ENCODE measurements at regions not wholly inside any gene's neighbourhood (a gene's known extent, or its start where the extent isn't known, plus 50 kb on each side); places are given as distances from the start of the nearest gene placed in this dataset.

GRCh38 chr1:181169281-181169865, 80.9 kb downstream of the IER5 start:
- H3K4me2 ChIP-seq (ENCODE audit: low read depth, low read length): no peak overlapping the region
- no peak for FAIRE-seq
- peaks cover 22% of the 10 kb centered on the region for H3K9me3 ChIP-seq (ENCODE audit: low read length)
- no peaks in the 10 kb centered on the region for H3K36me3 ChIP-seq (replicated peaks in 1 of 2; ENCODE audit: control insufficient read depth in 1 of 2, insufficient read depth in 2 of 2, low read length in 2 of 2)
- intact Hi-C loops (cut with micrococcal nuclease; ENCODE audit: unreplicated experiment) (no loop called here), in situ Hi-C loops (cut with HindIII; ENCODE audit: extremely low pct_ligation_motif_present, low pct_unique_long_range_greater_than_20kb) (no loop called here)
- TF ChIP-seq SMAD3 (CRISPR knock-in tag; IDR thresholded peaks at IDR 0.05): no peak
- TF ChIP-seq, protein P1, sequence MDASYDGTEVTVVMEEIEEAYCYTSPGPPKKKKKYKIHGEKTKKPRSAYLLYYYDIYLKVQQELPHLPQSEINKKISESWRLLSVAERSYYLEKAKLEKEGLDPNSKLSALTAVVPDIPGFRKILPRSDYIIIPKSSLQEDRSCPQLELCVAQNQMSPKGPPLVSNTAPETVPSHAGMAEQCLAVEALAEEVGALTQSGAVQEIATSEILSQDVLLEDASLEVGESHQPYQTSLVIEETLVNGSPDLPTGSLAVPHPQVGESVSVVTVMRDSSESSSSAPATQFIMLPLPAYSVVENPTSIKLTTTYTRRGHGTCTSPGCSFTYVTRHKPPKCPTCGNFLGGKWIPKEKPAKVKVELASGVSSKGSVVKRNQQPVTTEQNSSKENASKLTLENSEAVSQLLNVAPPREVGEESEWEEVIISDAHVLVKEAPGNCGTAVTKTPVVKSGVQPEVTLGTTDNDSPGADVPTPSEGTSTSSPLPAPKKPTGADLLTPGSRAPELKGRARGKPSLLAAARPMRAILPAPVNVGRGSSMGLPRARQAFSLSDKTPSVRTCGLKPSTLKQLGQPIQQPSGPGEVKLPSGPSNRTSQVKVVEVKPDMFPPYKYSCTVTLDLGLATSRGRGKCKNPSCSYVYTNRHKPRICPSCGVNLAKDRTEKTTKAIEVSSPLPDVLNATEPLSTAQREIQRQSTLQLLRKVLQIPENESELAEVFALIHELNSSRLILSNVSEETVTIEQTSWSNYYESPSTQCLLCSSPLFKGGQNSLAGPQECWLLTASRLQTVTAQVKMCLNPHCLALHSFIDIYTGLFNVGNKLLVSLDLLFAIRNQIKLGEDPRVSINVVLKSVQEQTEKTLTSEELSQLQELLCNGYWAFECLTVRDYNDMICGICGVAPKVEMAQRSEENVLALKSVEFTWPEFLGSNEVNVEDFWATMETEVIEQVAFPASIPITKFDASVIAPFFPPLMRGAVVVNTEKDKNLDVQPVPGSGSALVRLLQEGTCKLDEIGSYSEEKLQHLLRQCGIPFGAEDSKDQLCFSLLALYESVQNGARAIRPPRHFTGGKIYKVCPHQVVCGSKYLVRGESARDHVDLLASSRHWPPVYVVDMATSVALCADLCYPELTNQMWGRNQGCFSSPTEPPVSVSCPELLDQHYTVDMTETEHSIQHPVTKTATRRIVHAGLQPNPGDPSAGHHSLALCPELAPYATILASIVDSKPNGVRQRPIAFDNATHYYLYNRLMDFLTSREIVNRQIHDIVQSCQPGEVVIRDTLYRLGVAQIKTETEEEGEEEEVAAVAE (CRISPR knock-in tag; IDR thresholded peaks at IDR 0.05; ENCODE audit: borderline replicate concordance): no peak
- no peak for TF ChIP-seq PREB (CRISPR knock-in tag; IDR thresholded peaks at IDR 0.05)
- TF ChIP-seq, protein P2, sequence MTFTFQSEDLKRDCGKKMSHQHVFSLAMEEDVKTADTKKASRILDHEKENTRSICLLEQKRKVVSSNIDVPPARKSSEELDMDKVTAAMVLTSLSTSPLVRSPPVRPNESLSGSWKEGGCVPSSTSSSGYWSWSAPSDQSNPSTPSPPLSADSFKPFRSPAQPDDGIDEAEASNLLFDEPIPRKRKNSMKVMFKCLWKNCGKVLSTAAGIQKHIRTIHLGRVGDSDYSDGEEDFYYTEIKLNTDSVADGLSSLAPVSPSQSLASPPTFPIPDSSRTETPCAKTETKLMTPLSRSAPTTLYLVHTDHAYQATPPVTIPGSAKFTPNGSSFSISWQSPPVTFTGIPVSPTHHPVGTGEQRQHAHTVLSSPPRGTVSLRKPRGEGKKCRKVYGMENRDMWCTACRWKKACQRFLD (CRISPR knock-in tag; IDR thresholded peaks at IDR 0.05; ENCODE audit: borderline replicate concordance): no peak
- TF ChIP-seq SOX5 (CRISPR knock-in tag; IDR thresholded peaks at IDR 0.05; ENCODE audit: borderline replicate concordance): no peak
- no peak for TF ChIP-seq CBX1 (IDR thresholded peaks at IDR 0.05; ENCODE audit: low read depth)
- TF ChIP-seq, protein P3, sequence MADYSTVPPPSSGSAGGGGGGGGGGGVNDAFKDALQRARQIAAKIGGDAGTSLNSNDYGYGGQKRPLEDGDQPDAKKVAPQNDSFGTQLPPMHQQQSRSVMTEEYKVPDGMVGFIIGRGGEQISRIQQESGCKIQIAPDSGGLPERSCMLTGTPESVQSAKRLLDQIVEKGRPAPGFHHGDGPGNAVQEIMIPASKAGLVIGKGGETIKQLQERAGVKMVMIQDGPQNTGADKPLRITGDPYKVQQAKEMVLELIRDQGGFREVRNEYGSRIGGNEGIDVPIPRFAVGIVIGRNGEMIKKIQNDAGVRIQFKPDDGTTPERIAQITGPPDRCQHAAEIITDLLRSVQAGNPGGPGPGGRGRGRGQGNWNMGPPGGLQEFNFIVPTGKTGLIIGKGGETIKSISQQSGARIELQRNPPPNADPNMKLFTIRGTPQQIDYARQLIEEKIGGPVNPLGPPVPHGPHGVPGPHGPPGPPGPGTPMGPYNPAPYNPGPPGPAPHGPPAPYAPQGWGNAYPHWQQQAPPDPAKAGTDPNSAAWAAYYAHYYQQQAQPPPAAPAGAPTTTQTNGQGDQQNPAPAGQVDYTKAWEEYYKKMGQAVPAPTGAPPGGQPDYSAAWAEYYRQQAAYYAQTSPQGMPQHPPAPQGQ (CRISPR knock-in tag; IDR thresholded peaks at IDR 0.05; ENCODE audit: borderline replicate concordance): no peak
- no peak for TF ChIP-seq MEIS2 (CRISPR knock-in tag; IDR thresholded peaks at IDR 0.05)
- TF ChIP-seq TCF7L2 (IDR thresholded peaks at IDR 0.05; ENCODE audit: low read depth, low read length): no peak
- no peak for TF ChIP-seq MIXL1 (CRISPR knock-in tag; IDR thresholded peaks at IDR 0.05)
- no peak for TF ChIP-seq ZBTB3 (CRISPR knock-in tag; IDR thresholded peaks at IDR 0.05; ENCODE audit: borderline replicate concordance, low read depth)
- no peak for TF ChIP-seq GPN1 (CRISPR knock-in tag; IDR thresholded peaks at IDR 0.05; ENCODE audit: borderline replicate concordance)
- TF ChIP-seq, protein P4, sequence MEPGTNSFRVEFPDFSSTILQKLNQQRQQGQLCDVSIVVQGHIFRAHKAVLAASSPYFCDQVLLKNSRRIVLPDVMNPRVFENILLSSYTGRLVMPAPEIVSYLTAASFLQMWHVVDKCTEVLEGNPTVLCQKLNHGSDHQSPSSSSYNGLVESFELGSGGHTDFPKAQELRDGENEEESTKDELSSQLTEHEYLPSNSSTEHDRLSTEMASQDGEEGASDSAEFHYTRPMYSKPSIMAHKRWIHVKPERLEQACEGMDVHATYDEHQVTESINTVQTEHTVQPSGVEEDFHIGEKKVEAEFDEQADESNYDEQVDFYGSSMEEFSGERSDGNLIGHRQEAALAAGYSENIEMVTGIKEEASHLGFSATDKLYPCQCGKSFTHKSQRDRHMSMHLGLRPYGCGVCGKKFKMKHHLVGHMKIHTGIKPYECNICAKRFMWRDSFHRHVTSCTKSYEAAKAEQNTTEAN (CRISPR knock-in tag; conservative IDR thresholded peaks at IDR 0.05): no peak
- H2AFZ ChIP-seq (ENCODE audit: low read length): peak overlapping the region; percentile 7
- no peak for DNase-seq (ENCODE audit: low spot score)
- H4K20me1 ChIP-seq (ENCODE audit: insufficient read depth, low read length): no peaks in the 10 kb centered on the region
- CTCF ChIA-PET (ENCODE audit: low intra/inter-chr PET ratio, low total read pairs): no interaction called here
- POLR2A ChIA-PET: no interaction called here
- H3K27me3 ChIP-seq (ENCODE audit: control insufficient read depth in 1 of 2, insufficient read depth in 2 of 2, low read length in 2 of 2): no peaks in the 10 kb centered on the region
- H3K4me3 ChIP-seq (replicated peaks in 1 of 3; ENCODE audit: insufficient read depth in 1 of 3, low read depth in 2 of 3, low read length in 3 of 3): no peak overlapping the region
- no peak for ATAC-seq
- WGBS (ENCODE audit: low lambda C conversion rate): 35% methylated on average over 8 of the region's 8 CpGs
- H3K27ac ChIP-seq (ENCODE audit: extremely low read length, insufficient read depth, low read length): no peak overlapping the region
- H3K9ac ChIP-seq (ENCODE audit: insufficient read depth, low read depth, low read length): no peak overlapping the region
- H3K79me2 ChIP-seq (ENCODE audit: insufficient read depth, low read length): no peaks in the 10 kb centered on the region
- no TSS peak for BruUV-seq (replicated peaks)
- H3K4me1 ChIP-seq (ENCODE audit: insufficient read depth, low read length): peaks cover 19% of the 10 kb centered on the region
